Effector memory CD4-positive, alpha-beta T cell (primary cell): ENCODE measurements at regions not wholly inside any gene's neighbourhood (a gene's known extent, or its start where the extent isn't known, plus 50 kb on each side); places are given as distances from the start of the nearest gene placed in this dataset.
"Not testable (repeated sequence)": the region's sequence is repeated elsewhere in the genome, so short reads cannot be mapped to it uniquely, and the experiment has no call there.

Experiments
- DNase-seq, 3 donors: peaks; one replicate each; pipeline ENCODE4 v3.0.0-alpha.2; 2020
- H3K27ac ChIP-seq: 2 replicates; pipeline ENCODE4 v1.7.0; 2013; ENCODE audit warnings: mild to moderate bottlenecking, low read length, moderate library complexity; ENCODE audit not compliant: insufficient read depth, poor library complexity, severe bottlenecking
- H3K27me3 ChIP-seq: replicated peaks from 2 replicates; pipeline ENCODE4 v1.7.0; 2013; ENCODE audit warnings: mild to moderate bottlenecking, low read length; ENCODE audit not compliant: insufficient read depth, control insufficient read depth, poor library complexity, severe bottlenecking
- H3K36me3 ChIP-seq: 2 replicates; pipeline ENCODE4 v1.7.0; 2013; ENCODE audit warnings: mild to moderate bottlenecking, low read length, moderate library complexity; ENCODE audit not compliant: control insufficient read depth, insufficient read depth
- H3K4me1 ChIP-seq: 2 replicates; pipeline ENCODE4 v1.7.0; 2013; ENCODE audit warnings: low read length, mild to moderate bottlenecking; ENCODE audit not compliant: control insufficient read depth, insufficient read depth, poor library complexity, severe bottlenecking
- H3K4me3 ChIP-seq: 2 replicates; pipeline ENCODE4 v1.7.0; 2013; ENCODE audit warnings: low read length, low read depth, mild to moderate bottlenecking; ENCODE audit not compliant: insufficient read depth, poor library complexity, severe bottlenecking
- H3K9me3 ChIP-seq: 2 replicates; pipeline ENCODE4 v1.7.0; 2013; ENCODE audit warnings: mild to moderate bottlenecking, low read length, moderate library complexity; ENCODE audit not compliant: control insufficient read depth

- Histone ChIP-seq H3K9me3 (no peaks in the 10 kb centered on the region), H3K4me3 (no peak overlapping the region), H3K4me1 (no peaks in the 10 kb centered on the region), H3K27me3 (no peaks in the 10 kb centered on the region), H3K36me3 (no peaks in the 10 kb centered on the region), H3K27ac (no peak overlapping the region)
- no peak for DNase-seq
Observed at GRCh38 chr14:52202151-52202550, 65.3 kb upstream of the PTGDR start.

GRCh38 chr14:52190337-52190931 is 77.1 kb upstream of the PTGDR start:
- no peaks in the 10 kb centered on the region for H3K4me1 ChIP-seq
- no peaks in the 10 kb centered on the region for H3K9me3 ChIP-seq
- no peaks in the 10 kb centered on the region for H3K27me3 ChIP-seq
- no peaks in the 10 kb centered on the region for H3K36me3 ChIP-seq
- DNase-seq: no peak
- no peak overlapping the region for H3K4me3 ChIP-seq
- H3K27ac ChIP-seq: no peak overlapping the region

- Histone ChIP-seq H3K27me3 (no peaks in the 10 kb centered on the region), H3K27ac (no peak overlapping the region), H3K4me1 (no peaks in the 10 kb centered on the region), H3K36me3 (no peaks in the 10 kb centered on the region), H3K4me3 (no peak overlapping the region), H3K9me3 (no peaks in the 10 kb centered on the region)
- DNase-seq: no peak
Observed at GRCh38 chr14:52189325-52189724, 78.2 kb upstream of the PTGDR start.

- no peaks in the 10 kb centered on the region for H3K4me1 ChIP-seq
- H3K9me3 ChIP-seq: no peaks in the 10 kb centered on the region
- H3K27ac ChIP-seq: no peak overlapping the region
Observed at GRCh38 chr14:52188381-52188780, 79.1 kb upstream of the PTGDR start.

GRCh38 chr14:52185178-52185577 is 82.3 kb upstream of the PTGDR start:
- no peaks in the 10 kb centered on the region for H3K36me3 ChIP-seq
- H3K27ac ChIP-seq: no peak overlapping the region
- no peak overlapping the region for H3K4me3 ChIP-seq
- H3K4me1 ChIP-seq: no peaks in the 10 kb centered on the region
- no peaks in the 10 kb centered on the region for H3K27me3 ChIP-seq
- H3K9me3 ChIP-seq: no peaks in the 10 kb centered on the region
- DNase-seq: no peak

More at GRCh38 chr14:52188381-52188780, 79.1 kb upstream of the PTGDR start:
- Histone ChIP-seq H3K4me3 (no peak overlapping the region), H3K36me3 (no peaks in the 10 kb centered on the region), H3K27me3 (no peaks in the 10 kb centered on the region)
- no peak for DNase-seq

GRCh38 chr14:52182853-52183252 is 84.6 kb upstream of the PTGDR start:
- Histone ChIP-seq H3K4me3 (no peak overlapping the region), H3K27ac (no peak overlapping the region), H3K9me3 (no peaks in the 10 kb centered on the region), H3K36me3 (no peaks in the 10 kb centered on the region), H3K27me3 (no peaks in the 10 kb centered on the region), H3K4me1 (no peaks in the 10 kb centered on the region)
- DNase-seq: no peak

- Histone ChIP-seq H3K4me1 (no peaks in the 10 kb centered on the region), H3K9me3 (no peaks in the 10 kb centered on the region), H3K4me3 (no peak overlapping the region), H3K27ac (no peak overlapping the region), H3K36me3 (no peaks in the 10 kb centered on the region), H3K27me3 (no peaks in the 10 kb centered on the region)
- DNase-seq: no peak
Observed at GRCh38 chr14:52179141-52179790, 88.2 kb upstream of the PTGDR start.

GRCh38 chr14:52175982-52176502 is 91.5 kb upstream of the PTGDR start:
- no peaks in the 10 kb centered on the region for H3K4me1 ChIP-seq
- no peaks in the 10 kb centered on the region for H3K9me3 ChIP-seq
- H3K27ac ChIP-seq: no peak overlapping the region
- no peaks in the 10 kb centered on the region for H3K36me3 ChIP-seq
- H3K27me3 ChIP-seq: no peaks in the 10 kb centered on the region
- peak in 2 of 3 donors; percentile 8 to 17 for DNase-seq
- H3K4me3 ChIP-seq: peak overlapping the region; percentile 8

- not testable (repeated sequence) for H3K4me1 ChIP-seq, H3K4me3 ChIP-seq, DNase-seq, H3K27me3 ChIP-seq, H3K9me3 ChIP-seq, H3K27ac ChIP-seq, H3K36me3 ChIP-seq
Observed at GRCh38 chr14:52171932-52172331, 95.6 kb upstream of the PTGDR start.

GRCh38 chr14:52166822-52167221 is 98.0 kb upstream of the NID2 start:
- H3K4me3 ChIP-seq: no peak overlapping the region
- DNase-seq: no peak
- no peaks in the 10 kb centered on the region for H3K27me3 ChIP-seq
- no peaks in the 10 kb centered on the region for H3K36me3 ChIP-seq
- H3K4me1 ChIP-seq: no peaks in the 10 kb centered on the region
- H3K9me3 ChIP-seq: no peaks in the 10 kb centered on the region
- H3K27ac ChIP-seq: no peak overlapping the region
